22Rv1 (cell line): ENCODE measurements at regions not wholly inside any gene's neighbourhood (a gene's known extent, or its start where the extent isn't known, plus 50 kb on each side); places are given as distances from the start of the nearest gene placed in this dataset.

ENCODE experiments used
- H3K27ac ChIP-seq: fragments of 450-650 bp; 2 replicates; pipeline ENCODE4 v1.5.1; 2017
- CTCF ChIP-seq: fragments of 450-650 bp; IDR thresholded peaks from 2 replicates; pipeline ENCODE4 v1.5.1; 2017; ENCODE audit warnings: mild to moderate bottlenecking
- ZFX ChIP-seq: fragments of 450-650 bp; IDR thresholded peaks from 2 replicates; pipeline ENCODE4 v1.6.1; 2017; ENCODE audit warnings: antibody characterized with exemption, borderline replicate concordance

DNA sequence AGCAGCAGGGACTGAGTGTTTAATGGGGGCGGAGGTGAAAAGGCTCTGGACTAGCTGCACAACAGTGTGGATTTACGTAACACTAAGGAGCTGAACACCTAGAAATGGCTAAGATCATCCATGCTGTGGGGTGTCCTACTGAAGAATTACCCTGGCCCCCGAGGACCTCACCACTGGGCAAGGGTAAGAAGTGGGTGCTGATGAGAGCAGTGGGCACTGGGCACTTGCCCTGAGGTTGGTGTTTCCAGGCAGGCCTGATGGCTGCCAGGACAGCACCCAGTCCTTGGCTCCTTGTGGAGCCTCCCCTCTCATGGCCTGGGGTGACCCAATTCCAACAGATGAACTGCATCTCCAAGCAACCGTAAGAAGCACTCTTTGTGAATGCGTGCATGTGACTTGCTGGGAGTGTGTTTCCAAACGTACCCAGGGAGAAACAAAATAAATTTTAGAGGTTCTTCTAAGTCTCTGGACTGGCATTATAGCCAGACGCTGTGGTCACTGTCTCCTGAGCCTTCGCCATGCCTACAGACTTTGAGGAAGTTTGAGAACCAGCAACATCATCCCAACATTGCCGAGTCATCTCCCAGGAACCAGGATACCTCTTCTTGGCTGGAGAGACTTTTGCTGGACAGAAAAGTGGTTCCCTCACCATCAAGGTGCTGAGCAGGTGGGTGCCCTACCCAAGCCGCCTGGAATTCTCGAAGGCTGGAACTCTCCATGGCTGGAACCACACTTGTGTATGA is 245.9 kb downstream of the ERMARD start:
- H3K27ac ChIP-seq, result no peak overlapping the region
- TF ChIP-seq ZFX (no peak), CTCF (no peak)

- no peak overlapping the region for H3K27ac ChIP-seq
- TF ChIP-seq CTCF (no peak), ZFX (no peak)
These were observed 245.1 kb downstream of the ERMARD start for GRCh38 chr6:169996378-169997051.

GRCh38 chr6:169994739-169995138 is 243.3 kb downstream of the ERMARD start:
- TF ChIP-seq CTCF (no peak), ZFX (no peak)
- no peak overlapping the region for H3K27ac ChIP-seq

GRCh38 chr6:169993861-169994481 is 242.5 kb downstream of the ERMARD start:
- TF ChIP-seq ZFX (no peak), CTCF (no peak)
- no peak overlapping the region for H3K27ac ChIP-seq

DNA sequence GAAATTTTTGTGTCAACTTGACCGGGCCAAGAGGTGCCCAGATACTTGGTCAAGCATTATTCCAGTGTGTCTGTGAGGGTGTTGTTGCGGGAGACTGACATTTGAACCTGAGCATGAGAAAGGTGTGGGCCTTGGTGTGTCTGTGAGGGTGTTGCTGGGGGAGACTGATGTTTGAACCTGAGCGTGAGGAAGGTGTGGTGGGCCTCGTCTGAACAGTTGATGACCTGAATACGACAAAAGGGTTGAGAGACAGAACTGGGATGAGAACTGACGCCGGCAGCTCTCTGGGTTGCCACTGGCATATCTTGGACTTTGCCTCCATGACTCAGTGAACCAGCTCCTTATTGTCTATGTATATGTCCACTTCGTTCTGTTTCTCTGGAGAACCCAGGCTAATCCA is 240.5 kb downstream of the ERMARD start:
- no peak for TF ChIP-seq CTCF
- no peak for TF ChIP-seq ZFX
- no peak overlapping the region for H3K27ac ChIP-seq

GRCh38 chr6:169991031-169991390 is 239.6 kb downstream of the ERMARD start:
- H3K27ac ChIP-seq, result no peak overlapping the region
- TF ChIP-seq ZFX, result no peak
- TF ChIP-seq CTCF, result no peak
